ENCODE measurements at regions not wholly inside any gene's neighbourhood (a gene's known extent, or its start where the extent isn't known, plus 50 kb on each side); places are given as distances from the start of the nearest gene placed in this dataset.

- TF ChIP-seq SPI1 (IDR thresholded peaks at IDR 0.05; ENCODE audit: low read depth, low read length) (no peak), POLR2A (IDR thresholded peaks at IDR 0.05; ENCODE audit: low read depth, low read length) (no peak)
Measured at GRCh38 chr2:120562218-120563005, 173.3 kb upstream of the GLI2 start.

All from GM12891 (cell line).